HepG2 (cell line): ENCODE measurements at regions not wholly inside any gene's neighbourhood (a gene's known extent, or its start where the extent isn't known, plus 50 kb on each side); places are given as distances from the start of the nearest gene placed in this dataset.

Source experiments
- BATF2 ChIP-seq: sonication (generic); formaldehyde crosslinking; IDR thresholded peaks from 2 replicates; pipeline ENCODE4 v1.8.0; 2022; ENCODE audit warnings: mild to moderate bottlenecking, missing genetic modification reagents, moderate library complexity
- GLI4 ChIP-seq: sonication (generic); formaldehyde crosslinking; IDR thresholded peaks from 2 replicates; pipeline ENCODE4 v1.5.1; 2020; ENCODE audit warnings: missing genetic modification reagents, mild to moderate bottlenecking, moderate library complexity, borderline replicate concordance
- HMGXB3 ChIP-seq: sonication (generic); formaldehyde crosslinking; IDR thresholded peaks from 2 replicates; pipeline ENCODE4 v1.4.0; 2020; ENCODE audit warnings: missing genetic modification reagents, borderline replicate concordance
- ISL2 ChIP-seq: sonication (generic); formaldehyde crosslinking; IDR thresholded peaks from 2 replicates; pipeline ENCODE4 v1.5.0; 2020; ENCODE audit warnings: missing genetic modification reagents
- NFAT5 ChIP-seq: sonication (generic); formaldehyde crosslinking; IDR thresholded peaks from 2 replicates; pipeline ENCODE4 v1.4.0; 2020; ENCODE audit warnings: missing genetic modification reagents
- PBX2 ChIP-seq: IDR thresholded peaks from 2 replicates; pipeline ENCODE4 v1.6.1; 2016; ENCODE audit warnings: control low read depth
- SOX5 ChIP-seq: IDR thresholded peaks from 2 replicates; pipeline ENCODE4 v1.6.1; 2016; ENCODE audit warnings: borderline replicate concordance
- TCF7 ChIP-seq: sonication (generic); IDR thresholded peaks from 2 replicates; pipeline ENCODE4 v1.6.1; 2016; ENCODE audit warnings: antibody characterized with exemption, low read depth
- TRAFD1 ChIP-seq: sonication (generic); formaldehyde crosslinking; IDR thresholded peaks from 2 replicates; pipeline ENCODE4 v1.5.1; 2020; ENCODE audit warnings: missing genetic modification reagents, mild to moderate bottlenecking, borderline replicate concordance
- ZBTB4 ChIP-seq: sonication (generic); formaldehyde crosslinking; IDR thresholded peaks from 2 replicates; pipeline ENCODE4 v1.4.0; 2020; ENCODE audit warnings: missing genetic modification reagents, mild to moderate bottlenecking, borderline replicate concordance
- ZNF740 ChIP-seq: sonication (generic); formaldehyde crosslinking; IDR thresholded peaks from 2 replicates; pipeline ENCODE4 v1.4.0; 2020; ENCODE audit warnings: missing genetic modification reagents
- ZSCAN30 ChIP-seq: sonication (generic); formaldehyde crosslinking; IDR thresholded peaks from 2 replicates; pipeline ENCODE4 v1.5.0; 2020; ENCODE audit warnings: mild to moderate bottlenecking, missing genetic modification reagents

GRCh38 chr5:28156981-28157380 lies 1118.6 kb upstream of the CDH9 start (continued):
- TF ChIP-seq NFAT5 (CRISPR knock-in tag) (no peak), ZBTB4 (no peak), ISL2 (CRISPR knock-in tag) (no peak), SOX5 (CRISPR knock-in tag) (no peak), GLI4 (CRISPR knock-in tag) (no peak), BATF2 (CRISPR knock-in tag) (no peak), ZSCAN30 (CRISPR knock-in tag) (no peak), ZNF740 (CRISPR knock-in tag) (no peak), TCF7 (no peak), PBX2 (CRISPR knock-in tag) (no peak), TRAFD1 (CRISPR knock-in tag) (no peak), HMGXB3 (CRISPR knock-in tag) (no peak)
